GM12878 (cell line): ENCODE measurements at regions not wholly inside any gene's neighbourhood (a gene's known extent, or its start where the extent isn't known, plus 50 kb on each side); places are given as distances from the start of the nearest gene placed in this dataset.

Experiments
- ATAC-seq: fragments of 200-7000 bp; cut with Tn5 transposase; 3 replicates; pipeline ENCODE4 v1.9.1; 2020; ENCODE audit warnings: mild to moderate bottlenecking, moderate library complexity
- BruUV-seq: library from RNA; stranded (reverse); fragments of 400-500 nt; replicated peaks from 2 replicates; lab custom pipeline; 2021; lab: Mats Ljungman, UMichigan
- CTCF ChIA-PET: fragments of 300-600 bp; sonication (Branson Sonifier 250); formaldehyde crosslinking; extraction: SDS; loops from one replicate; lab custom pipeline; 2021; ENCODE audit warnings: inconsistent platforms; lab: Yijun Ruan, JAX
- POLR2A ChIA-PET: fragments of 350-600 bp; formaldehyde crosslinking; extraction: SDS; loops from one replicate; lab custom pipeline; 2021; ENCODE audit warnings: inconsistent platforms; lab: Charles Lee
- RAD21 ChIA-PET: fragments of 300-600 bp; sonication (Branson Sonifier 250); formaldehyde crosslinking; loops from one replicate; lab custom pipeline; 2023; ENCODE audit warnings: antibody characterized with exemption; ENCODE audit not compliant: unreplicated experiment; lab: Charles Lee
- SMC1A ChIA-PET: fragments of 300-600 bp; sonication (Branson Sonifier 250); formaldehyde crosslinking; loops from one replicate; lab custom pipeline; 2023; ENCODE audit not compliant: unreplicated experiment, uncharacterized antibody; lab: Charles Lee
- DNase-seq: peaks from one replicate; pipeline ENCODE4 v3.0.0-alpha.2; 2011; ENCODE audit warnings: low read depth, low spot score
- FAIRE-seq: peaks from 3 replicates; lab custom pipeline; 2011; peaks lifted over from hg19 to GRCh38; lab: Jason Lieb, UNC
- H2AFZ ChIP-seq: 2 replicates; pipeline ENCODE4 v1.6.0; 2011; ENCODE audit warnings: low read depth, low read length, control low read depth; ENCODE audit not compliant: control insufficient read depth
- H3K27ac ChIP-seq: 2 replicates; pipeline ENCODE4 v1.5.1; 2011; ENCODE audit warnings: control low read depth; ENCODE audit not compliant: control insufficient read depth, insufficient read depth
- H3K27me3 ChIP-seq, 2 experiments: replicated peaks in 1 of 2; 2 replicates each; pipeline versions ENCODE4 v1.6.0 to v1.6.1; 2011; ENCODE audit warnings: low read length in 1 of 2; ENCODE audit not compliant: control insufficient read depth in 2 of 2, insufficient read depth in 2 of 2
- H3K36me3 ChIP-seq, 2 experiments: 2 replicates each; pipeline ENCODE4 v1.5.1; 2011; ENCODE audit warnings: low read length in 1 of 2; ENCODE audit not compliant: control insufficient read depth in 2 of 2, insufficient read depth in 2 of 2
- H3K4me1 ChIP-seq: 2 replicates; pipeline ENCODE4 v1.6.1; 2011; ENCODE audit warnings: mild to moderate bottlenecking, low read length, moderate library complexity, mixed read lengths; ENCODE audit not compliant: control insufficient read depth, insufficient read depth
- H3K4me2 ChIP-seq: 2 replicates; pipeline ENCODE4 v1.6.0; 2011; ENCODE audit warnings: control low read depth; ENCODE audit not compliant: control insufficient read depth, insufficient read depth
- H3K4me3 ChIP-seq: fragments of 200-600 bp; sonication (generic); 2 replicates; pipeline ENCODE4 v1.5.1; 2016
- H3K79me2 ChIP-seq: 2 replicates; pipeline ENCODE4 v1.6.0; 2011; ENCODE audit warnings: low read length; ENCODE audit not compliant: control insufficient read depth, insufficient read depth
- H3K9ac ChIP-seq: 2 replicates; pipeline ENCODE4 v1.8.0; 2011; ENCODE audit warnings: low read length, control low read depth, mixed read lengths; ENCODE audit not compliant: control insufficient read depth, insufficient read depth
- H3K9me3 ChIP-seq: replicated peaks from 3 replicates; pipeline ENCODE4 v1.5.1; 2011; ENCODE audit warnings: mild to moderate bottlenecking, low read length; ENCODE audit not compliant: control insufficient read depth, insufficient read depth
- H4K20me1 ChIP-seq: 2 replicates; pipeline ENCODE4 v1.6.0; 2011; ENCODE audit not compliant: control insufficient read depth, insufficient read depth
- EGR1 ChIP-seq, 2 experiments: IDR thresholded peaks; 1 replicate in 1 of 2; 2 replicates in 1 of 2; pipeline ENCODE4 v1.6.1; 2011 to 2012; ENCODE audit warnings: low read depth in 2 of 2, low read length in 2 of 2, borderline replicate concordance in 1 of 2, mild to moderate bottlenecking in 1 of 2, moderate library complexity in 1 of 2
- IKZF1 ChIP-seq: fragments of 450-650 bp; conservative IDR thresholded peaks from 2 replicates; pipeline ENCODE4 v1.6.1; 2017; ENCODE audit warnings: antibody characterized with exemption, mild to moderate bottlenecking
- MLLT1 ChIP-seq: fragments of 450-650 bp; IDR thresholded peaks from 2 replicates; pipeline ENCODE4 v1.6.1; 2016; ENCODE audit warnings: mild to moderate bottlenecking
- TAF1 ChIP-seq: IDR thresholded peaks from 2 replicates; pipeline ENCODE4 v1.6.1; 2011; ENCODE audit warnings: mild to moderate bottlenecking, low read depth, low read length, borderline replicate concordance
- WGBS: methylation state at CpG from one replicate; pipeline ENCODE4 v1.1.6; 2016; ENCODE audit warnings: low lambda C conversion rate; ENCODE audit not compliant: insufficient replicate concordance, insufficient coverage; ENCODE audit errors: missing lambda C conversion rate; 5-methylcytosine and 5-hydroxymethylcytosine counted together
- in situ Hi-C: fragments of 300-500 bp; cut with MboI; formaldehyde crosslinking; loops from 9 replicates; pipeline ENCODE4 v1.14.3; 2018; ENCODE audit warnings: mixed read lengths
- intact Hi-C: fragments of 100-400 bp; cut with micrococcal nuclease; formaldehyde crosslinking; loops from one replicate; pipeline ENCODE4 v1.14.2; 2022; ENCODE audit not compliant: unreplicated experiment
- TF ChIP-seq, protein P1 (sequence below): IDR thresholded peaks from 2 replicates; pipeline ENCODE4 v1.6.1; 2012; ENCODE audit warnings: mild to moderate bottlenecking, low read depth, low read length

DNA sequence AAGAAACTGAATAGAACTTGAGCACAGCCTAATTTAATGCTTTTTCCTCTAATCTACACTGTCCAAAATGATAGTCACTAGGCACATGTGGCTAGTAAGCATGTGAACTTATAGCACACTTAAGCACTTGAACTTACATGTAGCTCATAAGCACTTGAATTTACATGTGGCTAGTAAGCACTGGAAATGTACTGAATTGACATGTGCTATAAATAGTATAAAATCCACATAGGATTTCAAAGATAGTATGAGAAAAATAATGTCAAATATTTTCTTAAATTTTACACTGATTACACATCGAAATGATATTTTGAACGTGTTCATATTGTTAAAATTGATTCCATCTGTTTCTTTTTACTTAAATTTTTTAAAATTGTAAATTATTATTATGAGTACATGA is 167.3 kb downstream of the CARTPT start:
- Histone ChIP-seq H3K27me3 (peaks cover 0 to 2% of the 10 kb centered on the region in 2 experiments; a peak in 1 of 4 replicates), H3K4me1 (no peaks in the 10 kb centered on the region), H3K9ac (no peak overlapping the region), H3K4me3 (no peak overlapping the region), H3K27ac (no peak overlapping the region), H3K4me2 (no peak overlapping the region), H2AFZ (no peak overlapping the region), H3K36me3 (no peaks in the 10 kb centered on the region), H4K20me1 (no peaks in the 10 kb centered on the region), H3K79me2 (no peaks in the 10 kb centered on the region), H3K9me3 (peaks cover 5% of the 10 kb centered on the region; the same call in 2 of the 3 replicates)
- DNase-seq (no peak), FAIRE-seq (no peak), ATAC-seq (no peak)
- POLR2A ChIA-PET = no interaction called here
- CTCF ChIA-PET = no interaction called here
- TF ChIP-seq, protein P1, sequence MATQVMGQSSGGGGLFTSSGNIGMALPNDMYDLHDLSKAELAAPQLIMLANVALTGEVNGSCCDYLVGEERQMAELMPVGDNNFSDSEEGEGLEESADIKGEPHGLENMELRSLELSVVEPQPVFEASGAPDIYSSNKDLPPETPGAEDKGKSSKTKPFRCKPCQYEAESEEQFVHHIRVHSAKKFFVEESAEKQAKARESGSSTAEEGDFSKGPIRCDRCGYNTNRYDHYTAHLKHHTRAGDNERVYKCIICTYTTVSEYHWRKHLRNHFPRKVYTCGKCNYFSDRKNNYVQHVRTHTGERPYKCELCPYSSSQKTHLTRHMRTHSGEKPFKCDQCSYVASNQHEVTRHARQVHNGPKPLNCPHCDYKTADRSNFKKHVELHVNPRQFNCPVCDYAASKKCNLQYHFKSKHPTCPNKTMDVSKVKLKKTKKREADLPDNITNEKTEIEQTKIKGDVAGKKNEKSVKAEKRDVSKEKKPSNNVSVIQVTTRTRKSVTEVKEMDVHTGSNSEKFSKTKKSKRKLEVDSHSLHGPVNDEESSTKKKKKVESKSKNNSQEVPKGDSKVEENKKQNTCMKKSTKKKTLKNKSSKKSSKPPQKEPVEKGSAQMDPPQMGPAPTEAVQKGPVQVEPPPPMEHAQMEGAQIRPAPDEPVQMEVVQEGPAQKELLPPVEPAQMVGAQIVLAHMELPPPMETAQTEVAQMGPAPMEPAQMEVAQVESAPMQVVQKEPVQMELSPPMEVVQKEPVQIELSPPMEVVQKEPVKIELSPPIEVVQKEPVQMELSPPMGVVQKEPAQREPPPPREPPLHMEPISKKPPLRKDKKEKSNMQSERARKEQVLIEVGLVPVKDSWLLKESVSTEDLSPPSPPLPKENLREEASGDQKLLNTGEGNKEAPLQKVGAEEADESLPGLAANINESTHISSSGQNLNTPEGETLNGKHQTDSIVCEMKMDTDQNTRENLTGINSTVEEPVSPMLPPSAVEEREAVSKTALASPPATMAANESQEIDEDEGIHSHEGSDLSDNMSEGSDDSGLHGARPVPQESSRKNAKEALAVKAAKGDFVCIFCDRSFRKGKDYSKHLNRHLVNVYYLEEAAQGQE = no peak
- TF ChIP-seq EGR1 (IDR thresholded peaks at IDR 0.05; ENCODE audit: borderline replicate concordance in 1 of 2, low read depth in 2 of 2, low read length in 2 of 2) = no peak
- TF ChIP-seq TAF1 = no peak
- TF ChIP-seq MLLT1 = no peak
- no peak for TF ChIP-seq IKZF1
- RAD21 ChIA-PET = no interaction called here
- in situ Hi-C loops = no loop called here
- intact Hi-C loops = no loop called here
- no TSS peak for BruUV-seq
- 57% methylated on average over 2 of the region's 2 CpGs for WGBS
- SMC1A ChIA-PET = interaction anchor here (1.3 kb wide), 2 partner anchors 9 to 19 kb away, joined by 3 to 4 read pairs; no protein-coding TSS in a partner anchor
